Stimulated activated naive CD8-positive, alpha-beta T cell treated with anti-CD3 and anti-CD28 coated beads, Interleukin-15, Interleukin-2, amounts not matched to agents 100 U/mL and 50 U/mL, for 24 hours (primary cell): ENCODE measurements at regions not wholly inside any gene's neighbourhood (a gene's known extent, or its start where the extent isn't known, plus 50 kb on each side); places are given as distances from the start of the nearest gene placed in this dataset.
"Not testable (repeated sequence)": the region's sequence is repeated elsewhere in the genome, so short reads cannot be mapped to it uniquely, and the experiment has no call there.

Source experiments
- ATAC-seq: fragments of 150-1000 bp; cut with Tn5 transposase; one replicate; pipeline ENCODE4 v1.10.0; 2021
- DNase-seq: peaks from one replicate; pipeline ENCODE4 v3.0.0; 2021

DNA sequence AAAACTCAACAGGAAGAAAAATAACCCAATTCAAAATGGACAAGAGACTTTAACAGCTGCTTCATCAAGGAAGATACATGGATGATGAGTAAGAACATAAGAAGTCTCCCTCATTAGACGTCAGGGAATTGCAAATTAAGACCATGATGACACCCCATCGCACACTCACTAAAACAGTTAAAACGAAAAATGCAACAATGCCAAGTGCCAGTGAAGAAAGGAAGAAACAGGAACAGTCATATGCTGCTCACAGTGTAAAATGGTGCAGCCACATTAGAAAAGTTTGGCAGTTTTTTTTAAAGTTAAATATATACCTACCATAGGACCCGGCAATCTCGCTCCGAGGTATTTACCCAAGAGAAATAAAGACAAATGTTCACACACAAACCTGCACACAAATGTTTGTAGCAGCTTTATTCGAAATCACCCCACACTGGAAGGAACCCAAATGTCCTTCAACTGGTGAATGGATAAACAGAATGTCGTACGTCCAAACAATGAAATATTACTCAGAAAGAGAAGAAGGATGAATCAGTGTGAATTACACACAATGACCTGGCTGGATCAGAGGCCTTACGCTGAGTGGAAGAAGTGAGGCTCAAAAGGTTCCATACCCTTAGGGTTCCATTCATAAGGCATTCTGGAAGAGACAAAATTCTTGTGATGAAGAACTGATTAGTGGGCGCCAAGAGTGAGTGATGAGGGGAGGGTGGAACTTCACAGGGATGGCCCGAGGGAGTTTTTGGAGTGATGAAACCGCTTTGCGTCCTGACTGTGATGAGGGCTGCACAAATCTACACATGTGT lies 110.3 kb downstream of the C16orf95 start:
- DNase-seq (no peak), ATAC-seq (no peak)

DNA sequence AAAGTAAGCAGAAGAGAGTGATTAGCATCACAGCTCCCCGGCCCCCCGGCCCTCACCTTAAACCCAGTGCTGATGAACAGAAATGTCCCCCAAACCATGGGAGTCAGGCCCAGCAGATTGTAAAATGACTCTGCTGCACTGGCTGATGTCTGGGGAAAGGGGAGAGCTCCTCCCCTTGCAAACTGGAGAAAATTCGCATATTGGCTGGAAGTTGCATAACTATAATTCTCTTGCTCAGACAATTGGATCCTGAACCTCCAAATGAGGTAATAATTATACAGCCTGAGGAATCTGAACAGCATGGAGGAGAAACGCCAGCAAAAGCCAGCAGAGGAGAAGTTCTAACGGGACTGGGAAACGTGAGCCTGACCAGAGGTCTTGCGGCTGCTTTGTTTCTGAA lies 109.7 kb downstream of the C16orf95 start:
- ATAC-seq, result no peak
- DNase-seq, result no peak

DNA sequence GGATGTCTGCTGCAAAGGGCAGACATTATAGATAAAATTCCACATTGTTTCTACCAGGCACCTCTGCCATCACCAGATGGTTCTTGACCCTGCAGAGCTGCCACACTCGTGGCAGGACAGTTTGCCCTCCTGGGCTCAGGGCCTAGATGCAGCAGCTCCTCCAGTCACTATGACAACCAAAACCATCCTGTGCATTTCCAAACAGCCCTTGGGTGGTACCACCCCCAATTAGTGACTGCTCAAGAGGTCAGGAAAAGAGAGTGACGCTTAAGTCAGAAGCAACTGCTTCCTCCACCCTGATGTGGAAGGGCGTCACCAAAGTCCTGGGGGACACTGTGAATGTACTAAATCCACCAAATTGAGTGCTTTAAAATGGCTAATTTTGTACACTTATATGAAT lies 109.2 kb downstream of the C16orf95 start:
- DNase-seq (no peak), ATAC-seq (no peak)

DNA sequence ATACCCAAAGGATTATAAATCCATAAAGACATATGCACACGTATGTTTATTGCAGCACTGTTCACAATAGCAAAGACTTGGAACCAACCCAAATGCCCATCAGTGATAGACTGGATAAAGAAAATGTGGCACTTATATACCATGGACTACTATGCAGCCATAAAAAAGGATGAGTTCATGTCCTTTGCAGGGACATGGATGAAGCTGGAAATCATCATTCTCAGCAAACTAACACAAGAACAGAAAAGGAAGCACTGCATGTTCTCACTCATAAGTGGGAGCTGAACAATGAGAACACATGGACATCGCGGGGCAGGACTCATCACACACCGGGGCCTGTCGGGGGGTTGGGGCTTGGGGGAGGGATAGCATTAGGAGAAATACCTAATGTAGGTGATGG lies 108.2 kb downstream of the C16orf95 start:
- not testable (repeated sequence) for DNase-seq, ATAC-seq

DNA sequence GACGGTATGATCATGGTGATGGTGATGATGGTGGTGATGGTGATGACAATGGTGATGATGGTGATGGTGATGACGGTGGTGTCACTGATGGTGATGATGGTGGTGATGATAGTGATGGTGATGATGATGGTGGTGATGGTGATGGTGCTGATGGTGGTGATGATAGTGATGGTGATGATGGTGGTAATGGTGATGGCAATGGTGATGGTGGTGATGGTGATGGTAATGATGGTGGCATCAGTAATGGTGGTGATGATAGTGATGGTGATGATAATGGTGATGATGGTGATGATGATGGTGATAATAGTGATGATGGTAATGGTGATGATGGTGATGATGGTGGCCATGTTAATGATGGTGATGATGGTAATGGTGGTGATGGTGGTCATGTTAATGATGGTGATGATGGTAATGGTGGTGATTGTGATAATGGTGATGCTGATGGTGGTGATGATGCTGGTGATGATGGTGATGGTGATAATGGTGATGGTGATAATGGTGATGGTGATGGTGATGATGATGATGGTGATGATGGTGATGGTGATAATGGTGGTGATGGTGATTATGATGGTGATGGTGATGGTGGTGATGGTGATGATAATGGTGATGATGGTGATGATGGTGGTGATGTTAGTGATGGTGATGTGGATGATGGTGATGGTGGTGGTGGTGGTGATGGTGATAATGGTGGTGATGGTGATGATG lies 107.2 kb downstream of the C16orf95 start:
- no peak for ATAC-seq
- no peak for DNase-seq

DNA sequence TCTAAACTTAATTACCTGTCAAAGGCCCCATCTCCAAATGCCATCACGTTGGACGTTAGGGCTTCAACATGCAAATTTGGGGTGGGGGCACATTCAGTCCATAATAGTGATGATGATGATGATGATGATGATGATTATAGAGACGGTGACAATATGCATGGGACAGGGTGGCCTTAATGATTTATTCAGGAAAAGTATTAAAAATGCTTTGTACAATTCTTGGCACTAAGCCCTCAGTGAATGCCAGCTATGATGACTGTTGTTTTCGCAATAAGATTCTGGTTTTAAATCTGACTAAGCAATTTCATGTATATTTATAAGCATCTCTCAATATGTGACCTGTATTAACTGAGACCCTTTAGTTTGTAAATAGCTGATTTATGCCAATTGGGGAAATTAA lies 106.3 kb downstream of the C16orf95 start:
- DNase-seq, result no peak
- no peak for ATAC-seq

DNA sequence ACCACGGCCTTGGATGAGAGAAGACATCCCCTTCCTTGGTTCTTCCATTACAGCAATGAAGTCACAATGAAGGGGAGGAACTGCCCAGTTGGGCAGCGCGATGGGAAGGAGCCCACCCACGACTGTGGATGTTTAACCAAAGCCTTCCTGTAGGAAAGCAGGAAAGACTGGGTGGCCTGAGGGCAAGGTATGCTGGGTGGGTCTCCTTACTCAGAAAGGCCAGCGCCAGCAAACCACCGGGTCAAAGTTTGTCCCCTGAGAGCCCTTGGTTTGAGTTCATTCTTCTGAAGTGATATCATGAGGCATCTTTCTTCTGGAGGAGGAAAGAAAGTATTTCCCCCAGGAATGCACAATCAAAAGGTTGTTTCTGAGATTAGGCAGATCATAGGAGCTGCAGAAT lies 105.2 kb downstream of the C16orf95 start:
- ATAC-seq, result no peak
- no peak for DNase-seq

DNA sequence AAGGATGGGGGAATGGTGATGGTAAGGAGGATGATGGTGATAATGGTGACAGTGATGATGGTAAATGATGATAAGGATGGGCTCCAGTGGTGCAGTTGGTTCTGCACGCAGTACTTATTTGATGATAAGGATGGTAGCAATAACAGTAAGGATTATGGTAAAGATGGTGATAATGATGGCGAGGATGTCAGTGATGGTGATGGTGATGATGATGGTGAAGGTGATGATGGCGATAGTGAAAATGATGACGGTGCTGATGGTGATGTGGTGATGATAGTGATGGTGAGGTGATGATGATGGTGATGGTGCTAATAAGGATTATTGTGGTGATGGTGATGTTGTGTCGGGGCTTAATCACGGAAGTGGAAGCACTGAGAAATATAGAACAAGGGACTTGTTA lies 103.7 kb downstream of the C16orf95 start:
- ATAC-seq, result no peak
- DNase-seq, result no peak

DNA sequence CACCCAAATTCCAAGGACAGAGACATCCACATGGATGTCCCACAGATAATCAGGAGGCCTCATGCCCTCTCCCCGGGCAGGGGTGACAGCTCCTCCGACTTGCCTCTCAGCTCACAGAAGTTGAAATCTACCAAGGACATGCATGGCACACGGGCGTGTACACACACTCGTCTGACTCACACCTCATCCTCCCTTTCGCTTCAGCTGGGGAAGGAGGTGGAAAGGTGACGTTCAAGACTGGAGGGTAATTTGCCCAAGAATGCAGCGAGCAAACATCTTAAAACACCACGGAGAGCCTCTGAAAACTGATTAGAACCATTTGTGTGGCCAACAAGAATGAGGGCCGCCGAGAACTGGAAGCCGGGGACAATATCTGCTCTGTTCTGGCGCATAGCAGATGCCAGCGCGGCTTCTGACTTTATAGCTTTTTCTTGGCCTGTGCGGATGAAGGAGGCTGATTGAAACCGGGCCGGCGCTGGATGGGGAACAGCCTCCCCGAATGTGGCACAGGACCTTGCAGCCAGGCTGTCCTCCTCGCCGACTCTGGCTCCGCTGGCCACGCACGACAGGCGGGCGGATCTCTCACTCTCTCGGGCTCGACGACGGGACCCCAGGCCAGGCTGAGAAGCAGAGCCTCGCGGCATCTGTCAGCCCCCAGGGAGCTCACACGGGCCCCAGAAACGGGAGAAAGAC lies 100.9 kb downstream of the C16orf95 start:
- ATAC-seq (no peak), DNase-seq (no peak)

DNA sequence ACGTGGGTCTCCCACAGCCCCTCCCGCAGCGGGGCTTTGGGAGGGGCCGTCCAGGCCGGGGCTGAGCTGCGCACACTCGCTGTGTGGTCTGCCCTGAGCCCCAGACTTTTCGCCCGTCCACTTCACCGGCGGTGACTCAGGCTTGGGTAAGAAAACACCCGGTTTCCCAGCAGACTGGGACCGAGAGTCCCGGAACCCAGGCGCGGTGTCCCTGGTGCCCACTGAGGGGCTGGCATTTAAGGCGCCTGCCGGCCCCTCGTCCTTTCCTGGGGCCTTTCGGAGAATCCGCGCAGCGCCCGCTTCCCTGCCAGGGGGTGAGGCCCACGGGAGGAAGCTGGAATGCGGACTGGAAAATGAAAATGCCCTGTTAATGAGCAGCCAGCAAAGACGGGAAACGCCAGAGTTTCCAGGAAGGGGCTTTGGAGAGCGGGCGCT lies 100.3 kb downstream of the C16orf95 start:
- DNase-seq (no peak), ATAC-seq (no peak)

DNA sequence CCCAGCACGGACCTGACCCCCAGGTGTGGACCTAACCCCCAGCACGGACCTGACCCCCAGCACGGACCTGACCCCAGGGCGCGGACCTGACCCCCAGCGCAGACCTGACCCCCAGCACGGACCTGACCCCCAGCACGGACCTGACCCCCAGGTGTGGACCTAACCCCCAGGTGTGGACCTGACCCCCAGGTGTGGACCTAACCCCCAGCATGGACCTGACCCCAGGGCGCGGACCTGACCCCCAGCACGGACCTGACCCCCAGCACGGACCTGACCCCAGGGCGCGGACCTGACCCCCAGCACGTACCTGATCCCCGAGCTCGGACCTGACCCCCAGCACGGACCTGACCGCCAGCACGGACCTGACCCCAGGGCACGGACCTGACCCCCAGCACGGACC lies 99.4 kb downstream of the C16orf95 start:
- ATAC-seq, DNase-seq: not testable (repeated sequence)

DNA sequence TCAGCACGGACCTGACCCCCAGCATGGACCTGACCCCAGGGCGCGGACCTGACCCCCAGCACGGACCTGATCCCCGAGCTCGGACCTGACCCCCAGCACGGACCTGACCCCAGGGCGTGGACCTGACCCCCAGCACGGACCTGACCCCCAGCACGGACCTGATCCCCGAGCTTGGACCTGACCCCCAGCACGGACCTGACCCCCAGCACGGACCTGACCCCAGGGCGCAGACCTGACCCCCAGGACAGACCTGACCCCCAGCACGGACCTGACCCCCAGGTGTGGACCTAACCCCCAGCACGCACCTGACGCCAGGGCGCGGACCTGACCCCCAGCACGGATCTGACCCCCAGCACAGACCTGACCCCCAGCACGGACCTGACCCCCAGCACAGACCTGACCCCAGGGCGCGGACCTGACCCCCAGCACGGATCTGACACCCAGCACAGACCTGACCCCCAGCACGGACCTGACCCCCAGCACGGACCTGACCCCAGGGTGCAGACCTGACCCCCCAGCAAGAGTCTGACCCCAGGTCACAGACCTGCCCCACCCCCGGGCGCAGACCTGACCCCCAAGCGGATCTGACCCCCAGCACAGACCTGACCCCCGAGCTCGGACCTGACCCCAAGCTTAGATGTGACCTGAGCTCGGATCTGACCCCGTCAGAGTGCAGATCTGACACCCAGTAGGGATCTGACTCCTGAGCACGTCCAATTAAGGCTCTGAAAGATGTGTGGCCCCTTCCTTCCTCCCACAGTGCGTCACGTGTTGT lies 98.7 kb downstream of the C16orf95 start:
- no peak for ATAC-seq

DNA sequence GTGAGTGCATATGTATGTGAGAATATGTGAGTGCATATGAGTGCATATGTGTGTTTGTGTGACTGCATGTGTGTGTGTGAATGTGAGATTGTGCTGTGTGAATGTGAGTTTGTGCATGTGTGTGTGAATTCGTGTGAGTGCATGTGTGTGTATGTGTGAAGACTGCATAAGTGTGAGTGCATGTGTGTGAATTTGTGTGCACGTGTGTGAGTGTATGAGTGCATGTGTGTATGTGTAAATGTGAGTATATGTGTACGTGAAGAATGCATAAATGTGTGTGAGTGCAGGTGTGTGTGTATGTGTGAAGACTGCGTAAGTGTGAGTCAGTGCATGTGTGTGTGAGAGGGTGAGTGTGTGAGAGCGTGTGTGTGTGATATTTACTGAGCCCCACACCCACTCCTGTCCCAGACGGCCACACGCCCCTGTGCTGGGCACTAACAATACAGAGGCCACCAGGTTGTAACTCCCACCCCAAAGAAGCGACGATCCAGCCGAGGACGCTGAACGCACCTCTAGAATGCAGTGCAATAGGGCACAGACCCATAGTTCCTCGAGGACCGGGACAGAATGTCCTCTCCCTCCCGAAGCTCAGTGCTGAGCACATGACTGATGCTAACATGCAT lies 97.8 kb downstream of the C16orf95 start:
- no peak for ATAC-seq
- no peak for DNase-seq

More for the DNA sequence above, 98.7 kb downstream of the C16orf95 start:
- no peak for DNase-seq

DNA sequence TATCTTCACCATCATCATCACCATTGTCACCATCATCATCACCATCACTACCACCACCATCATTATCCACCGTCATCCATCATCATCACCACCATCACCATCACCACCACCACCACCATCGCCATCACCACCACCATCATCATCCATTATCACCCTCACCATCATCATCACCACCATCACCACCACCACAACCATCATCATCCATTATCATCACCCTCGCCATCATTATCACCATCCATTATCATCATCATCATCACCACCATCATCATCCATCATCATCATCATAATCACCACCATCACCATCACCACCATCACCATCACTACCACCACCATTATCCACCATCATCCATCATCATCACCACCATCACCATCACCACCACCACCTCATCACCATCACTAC lies 95.6 kb downstream of the C16orf95 start:
- ATAC-seq, result no peak
- no peak for DNase-seq

DNA sequence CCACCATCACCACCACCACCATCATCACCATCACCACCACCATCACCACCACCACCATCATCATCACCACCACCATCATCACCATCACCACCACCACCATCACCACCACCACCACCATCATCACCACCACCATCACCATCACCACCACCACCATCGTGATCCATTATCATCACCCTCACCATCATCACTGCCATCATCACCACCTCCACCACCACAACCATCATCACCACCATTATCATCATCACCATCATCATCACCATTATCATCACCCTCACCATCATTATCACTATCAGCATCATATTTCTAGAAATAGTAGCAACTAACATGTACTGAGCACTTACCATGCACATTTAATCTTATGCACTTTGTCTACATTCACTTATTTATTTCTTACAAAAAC lies 94.9 kb downstream of the C16orf95 start:
- ATAC-seq (no peak), DNase-seq (no peak)

DNA sequence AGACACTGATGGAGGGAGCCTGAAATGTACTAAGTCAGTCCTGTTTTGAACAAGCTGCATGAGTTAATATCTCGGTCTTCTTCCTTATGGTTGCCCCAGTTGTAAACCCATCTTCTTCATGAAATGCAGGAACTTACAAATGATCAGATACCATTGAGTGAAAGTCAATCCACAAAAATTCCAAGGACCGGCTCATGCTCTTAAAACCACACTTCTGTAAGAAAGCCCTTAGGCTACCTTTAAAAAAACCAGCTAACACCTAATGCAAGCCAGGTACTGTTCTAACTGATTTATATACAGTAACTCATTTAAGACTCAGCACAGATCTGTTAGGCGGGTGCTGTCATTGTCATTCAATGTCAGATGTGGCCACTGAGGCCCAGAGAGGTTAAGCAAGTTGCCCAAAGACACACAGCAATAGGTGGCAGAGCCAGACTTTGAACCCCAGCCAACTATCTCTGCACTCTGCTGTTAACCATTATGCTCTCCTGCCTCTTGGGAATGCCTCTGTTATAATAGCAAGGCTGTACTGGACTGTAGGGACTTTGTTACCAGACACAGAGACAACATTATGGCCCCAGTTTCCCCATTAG lies 93.4 kb downstream of the C16orf95 start:
- no peak for ATAC-seq

DNA sequence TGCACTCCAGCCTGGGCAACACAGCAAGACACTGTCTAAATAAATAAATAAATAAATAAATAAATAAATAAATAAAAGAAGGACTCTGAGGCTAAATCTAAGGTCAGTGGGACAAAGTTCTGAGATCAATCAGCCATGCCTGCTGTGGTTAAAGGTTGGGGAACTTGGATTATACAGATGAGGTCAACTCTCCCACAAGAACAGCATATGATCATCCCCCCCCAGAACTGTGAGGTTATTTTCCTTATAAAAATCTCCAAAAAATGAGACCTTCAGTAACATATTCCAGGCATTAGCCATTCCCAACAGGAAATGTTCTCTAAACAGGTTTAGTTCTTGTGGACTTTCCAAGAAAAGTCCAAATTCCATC lies 90.3 kb downstream of the C16orf95 start:
- no peak for ATAC-seq

More for the DNA sequence above, 93.4 kb downstream of the C16orf95 start:
- DNase-seq, result no peak

DNA sequence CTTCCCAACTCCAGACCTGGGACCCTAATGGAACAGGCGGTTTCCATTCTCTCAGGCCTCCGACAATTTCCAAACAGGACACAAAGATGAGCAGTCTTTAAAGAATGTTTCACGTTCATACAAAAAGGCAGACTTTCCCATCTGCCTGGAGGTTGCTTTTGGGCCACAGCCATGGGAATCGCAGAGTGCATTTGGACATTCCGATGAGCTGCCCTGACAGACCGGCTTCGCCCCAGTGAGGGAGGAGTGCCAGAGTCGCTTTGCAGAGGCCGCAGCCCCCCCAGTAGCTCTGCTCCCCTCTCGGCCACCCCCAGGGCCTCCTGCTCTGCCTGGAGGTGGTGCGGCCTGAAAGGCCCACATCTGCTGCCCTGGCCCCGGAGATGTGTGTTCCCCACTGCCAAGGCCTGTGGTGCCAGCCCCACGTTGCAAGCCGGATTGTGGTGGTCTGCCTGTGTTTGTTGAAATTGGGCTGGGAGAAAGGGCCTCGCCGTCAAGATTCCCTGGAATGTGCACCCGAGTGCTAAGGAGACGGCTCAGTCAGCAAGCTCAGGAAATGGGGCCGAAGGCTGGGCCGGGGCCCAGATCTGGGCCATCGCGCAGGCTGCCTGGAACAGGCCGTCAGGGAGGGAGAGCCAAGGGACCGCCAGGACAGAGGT lies 89.8 kb downstream of the C16orf95 start:
- ATAC-seq (no peak), DNase-seq (no peak)

More for the DNA sequence above, 90.3 kb downstream of the C16orf95 start:
- no peak for DNase-seq

DNA sequence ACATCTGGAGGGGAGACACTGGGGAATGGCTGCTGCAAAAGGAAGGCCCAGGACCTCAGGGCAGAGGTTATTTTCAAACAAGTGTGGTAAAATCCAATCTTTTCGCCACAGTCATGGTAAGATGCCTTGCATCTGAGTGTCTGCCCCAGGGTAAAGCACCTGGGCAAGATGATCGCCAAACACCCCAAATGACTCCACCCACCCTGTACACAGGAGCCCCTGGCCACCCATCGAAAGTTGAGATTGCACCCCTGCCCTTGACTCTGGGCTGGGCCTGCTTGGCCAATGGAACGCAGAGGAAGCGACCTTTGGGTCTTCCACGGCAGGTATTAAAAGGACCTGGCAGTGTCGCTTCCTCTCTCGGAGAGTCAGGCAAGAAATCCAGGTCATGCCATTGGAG lies 88.8 kb downstream of the C16orf95 start:
- ATAC-seq, result no peak
- DNase-seq, result no peak

DNA sequence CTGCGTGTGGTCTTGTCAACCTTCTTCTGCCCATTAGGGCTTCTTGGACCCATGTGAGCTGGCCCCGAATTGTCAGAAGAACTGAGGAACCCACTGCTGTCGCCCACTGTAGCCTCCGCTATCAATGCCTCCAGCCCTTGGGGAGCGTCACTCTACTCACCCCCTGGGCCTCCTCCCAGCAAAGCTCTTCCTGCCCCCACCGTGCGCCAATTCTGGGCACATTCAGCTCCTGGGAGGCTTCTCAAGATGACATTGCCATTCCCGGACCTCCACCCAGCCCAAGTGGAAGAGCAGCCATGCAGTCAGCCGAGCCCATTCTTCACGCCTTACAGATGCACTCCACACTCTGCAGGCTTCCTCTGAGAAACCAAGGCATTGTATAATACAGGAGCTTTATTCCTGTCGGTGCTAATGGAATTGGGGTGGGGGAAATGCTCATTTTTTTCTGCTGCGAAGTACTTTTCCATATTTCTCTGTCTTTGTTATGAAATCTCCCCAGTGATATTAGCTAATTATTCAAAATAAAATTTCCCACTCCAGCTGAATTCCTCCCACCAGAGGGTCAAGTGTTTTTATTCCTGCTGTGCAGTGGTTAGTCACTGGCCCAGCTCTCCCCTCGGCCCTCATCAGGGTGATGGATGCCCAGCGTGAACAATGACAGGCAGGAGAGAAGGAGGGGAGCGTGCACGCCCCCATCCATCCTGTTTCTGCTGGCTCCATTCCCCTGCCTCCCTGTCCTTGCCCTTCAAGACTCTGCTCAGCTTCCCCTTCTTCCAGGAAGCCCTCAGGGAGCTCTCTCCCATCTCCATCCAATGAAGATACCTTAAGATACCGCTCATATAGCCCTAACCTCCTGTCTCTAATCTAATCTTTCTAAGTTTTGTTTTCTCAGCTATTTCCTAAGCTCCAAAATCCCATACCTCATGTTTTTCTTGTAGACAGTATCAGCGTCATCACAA lies 87.7 kb downstream of the C16orf95 start:
- ATAC-seq (no peak), DNase-seq (no peak)
